ENCODE measurements at regions not wholly inside any gene's neighbourhood (a gene's known extent, or its start where the extent isn't known, plus 50 kb on each side); places are given as distances from the start of the nearest gene placed in this dataset.

DNA sequence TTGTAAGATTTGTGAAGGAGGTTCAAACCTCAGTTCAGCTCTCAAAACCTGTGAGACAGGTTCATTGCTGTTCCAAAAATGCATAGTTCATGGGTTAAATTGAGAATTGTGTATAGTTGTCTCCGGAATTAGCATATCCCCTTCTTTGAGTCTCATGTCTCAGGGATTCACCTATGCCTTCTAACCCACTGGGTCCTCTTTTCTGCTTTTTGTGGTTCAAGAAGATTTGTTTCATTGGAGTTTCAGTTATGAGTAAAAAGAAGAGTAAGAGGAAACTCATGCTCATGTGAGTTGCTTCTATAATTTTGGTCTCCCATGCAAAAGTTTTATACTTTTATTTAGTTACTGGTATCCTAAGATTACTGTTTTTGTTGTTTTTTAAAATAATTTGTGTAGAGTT is 1219.8 kb upstream of the ZEB2 start:
- H3K27ac ChIP-seq (ENCODE audit: low read depth, low read length), result no peak overlapping the region

DNA sequence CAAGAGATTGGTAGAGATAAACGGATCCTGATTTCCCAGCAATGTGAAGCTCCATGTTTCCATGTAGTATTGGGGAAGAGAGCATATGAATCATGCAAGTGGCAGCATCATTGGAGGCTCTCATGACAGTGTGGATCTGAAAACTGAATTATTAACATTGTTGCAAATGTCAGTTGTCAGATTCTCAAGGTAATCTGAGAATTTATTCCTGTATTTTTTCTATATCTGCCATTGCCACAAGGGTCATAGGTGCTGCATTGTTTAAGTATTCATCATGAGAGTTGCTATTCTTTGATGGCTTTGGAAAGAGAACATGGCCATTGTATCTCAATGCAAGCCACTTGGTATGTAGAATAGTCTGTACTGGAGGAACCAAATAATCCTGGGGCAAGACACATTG is 1217.0 kb upstream of the ZEB2 start:
- Histone ChIP-seq H3K27me3 (ENCODE audit: control insufficient read depth in 5 of 5, insufficient read depth in 4 of 5, low read length in 5 of 5) (no peaks in the 10 kb centered on the region), H3K9ac (ENCODE audit: low read length in 5 of 5) (no peak overlapping the region), H3K4me3 (ENCODE audit: low read depth in 1 of 5, low read length in 5 of 5) (no peak overlapping the region), H3K4me1 (ENCODE audit: control insufficient read depth in 5 of 5, insufficient read depth in 5 of 5, low read length in 5 of 5) (no peaks in the 10 kb centered on the region), H3K9me3 (ENCODE audit: control insufficient read depth in 5 of 5, low read length in 5 of 5) (no peaks in the 10 kb centered on the region), H3K27ac (ENCODE audit: low read depth, low read length) (no peak overlapping the region), H3K36me3 (ENCODE audit: control insufficient read depth in 5 of 5, insufficient read depth in 5 of 5, low read length in 5 of 5) (no peaks in the 10 kb centered on the region)

More for the DNA sequence above, 1219.8 kb upstream of the ZEB2 start:
- Histone ChIP-seq H3K4me3 (ENCODE audit: low read depth in 1 of 5, low read length in 5 of 5) (no peak overlapping the region), H3K4me1 (ENCODE audit: control insufficient read depth in 5 of 5, insufficient read depth in 5 of 5, low read length in 5 of 5) (no peaks in the 10 kb centered on the region), H3K36me3 (ENCODE audit: control insufficient read depth in 5 of 5, insufficient read depth in 5 of 5, low read length in 5 of 5) (no peaks in the 10 kb centered on the region), H3K9me3 (ENCODE audit: control insufficient read depth in 5 of 5, low read length in 5 of 5) (no peaks in the 10 kb centered on the region), H3K9ac (ENCODE audit: low read length in 5 of 5) (no peak overlapping the region), H3K27me3 (ENCODE audit: control insufficient read depth in 5 of 5, insufficient read depth in 4 of 5, low read length in 5 of 5) (no peaks in the 10 kb centered on the region)

DNA sequence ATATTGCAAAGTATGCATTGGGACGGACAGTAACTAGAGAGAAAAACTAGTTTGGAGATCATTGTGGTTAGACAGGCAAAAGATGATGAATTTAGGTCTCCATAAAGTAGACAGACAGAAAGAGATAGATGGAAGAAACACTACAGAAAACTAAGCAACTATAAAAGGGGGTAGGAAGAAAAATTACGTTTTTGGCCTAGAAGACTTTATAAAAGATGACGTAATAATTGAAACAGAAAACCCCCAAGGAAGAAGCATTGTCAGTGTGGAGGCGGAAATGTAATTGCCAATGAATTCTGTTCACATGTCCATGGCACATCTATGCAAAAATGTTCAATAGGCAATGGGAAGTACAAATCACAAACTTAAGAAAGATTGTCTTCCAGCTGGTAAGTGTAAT is 1211.5 kb upstream of the ZEB2 start:
- Histone ChIP-seq H3K36me3 (ENCODE audit: control insufficient read depth in 5 of 5, insufficient read depth in 5 of 5, low read length in 5 of 5) (no peaks in the 10 kb centered on the region), H3K4me1 (ENCODE audit: control insufficient read depth in 5 of 5, insufficient read depth in 5 of 5, low read length in 5 of 5) (no peaks in the 10 kb centered on the region), H3K4me3 (ENCODE audit: low read depth in 1 of 5, low read length in 5 of 5) (no peak overlapping the region), H3K9ac (ENCODE audit: low read length in 5 of 5) (no peak overlapping the region), H3K9me3 (ENCODE audit: control insufficient read depth in 5 of 5, low read length in 5 of 5) (no peaks in the 10 kb centered on the region), H3K27ac (ENCODE audit: low read depth, low read length) (no peak overlapping the region), H3K27me3 (ENCODE audit: control insufficient read depth in 5 of 5, insufficient read depth in 4 of 5, low read length in 5 of 5) (no peaks in the 10 kb centered on the region)

DNA sequence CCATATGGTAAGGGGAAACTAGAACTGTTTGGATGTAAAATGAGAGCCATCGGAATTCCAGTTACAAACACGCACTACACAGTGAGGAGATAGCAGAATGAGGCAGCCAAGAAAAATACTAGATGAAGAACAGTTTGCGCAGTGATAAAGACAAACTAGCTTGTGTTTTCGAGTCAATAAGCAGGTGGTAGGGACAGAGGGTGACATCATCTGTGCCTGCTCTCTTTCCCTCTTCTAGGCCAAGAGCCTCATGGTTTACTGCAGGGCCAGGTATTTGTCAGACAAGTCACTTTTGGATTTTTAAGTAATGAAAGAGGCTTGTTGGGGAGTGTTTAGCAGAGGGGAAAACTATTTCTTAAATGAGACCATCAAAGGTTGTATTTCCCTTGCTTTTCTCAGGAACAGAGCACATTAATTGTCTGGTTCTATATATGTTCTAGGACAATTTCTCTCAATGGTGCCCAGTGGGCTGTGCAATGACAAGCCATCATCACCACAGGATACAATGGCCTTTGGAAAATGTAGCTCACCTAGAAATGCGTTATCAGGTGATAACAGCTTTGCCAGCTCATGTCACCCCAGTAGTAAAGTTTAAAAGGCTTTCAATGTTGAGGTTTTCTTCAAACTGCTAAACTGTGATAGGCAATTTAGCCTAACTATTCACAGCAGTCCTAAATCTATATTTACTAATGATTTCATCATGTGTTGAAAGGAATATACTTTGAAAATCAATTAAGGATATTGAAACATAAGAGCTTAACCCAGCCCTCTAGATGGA is 1210.3 kb upstream of the ZEB2 start:
- Histone ChIP-seq H3K27me3 (ENCODE audit: control insufficient read depth in 5 of 5, insufficient read depth in 4 of 5, low read length in 5 of 5) (no peaks in the 10 kb centered on the region), H3K36me3 (ENCODE audit: control insufficient read depth in 5 of 5, insufficient read depth in 5 of 5, low read length in 5 of 5) (no peaks in the 10 kb centered on the region), H3K27ac (ENCODE audit: low read depth, low read length) (no peak overlapping the region), H3K4me1 (ENCODE audit: control insufficient read depth in 5 of 5, insufficient read depth in 5 of 5, low read length in 5 of 5) (no peaks in the 10 kb centered on the region), H3K9ac (ENCODE audit: low read length in 5 of 5) (no peak overlapping the region), H3K9me3 (ENCODE audit: control insufficient read depth in 5 of 5, low read length in 5 of 5) (no peaks in the 10 kb centered on the region), H3K4me3 (ENCODE audit: low read depth in 1 of 5, low read length in 5 of 5) (no peak overlapping the region)

DNA sequence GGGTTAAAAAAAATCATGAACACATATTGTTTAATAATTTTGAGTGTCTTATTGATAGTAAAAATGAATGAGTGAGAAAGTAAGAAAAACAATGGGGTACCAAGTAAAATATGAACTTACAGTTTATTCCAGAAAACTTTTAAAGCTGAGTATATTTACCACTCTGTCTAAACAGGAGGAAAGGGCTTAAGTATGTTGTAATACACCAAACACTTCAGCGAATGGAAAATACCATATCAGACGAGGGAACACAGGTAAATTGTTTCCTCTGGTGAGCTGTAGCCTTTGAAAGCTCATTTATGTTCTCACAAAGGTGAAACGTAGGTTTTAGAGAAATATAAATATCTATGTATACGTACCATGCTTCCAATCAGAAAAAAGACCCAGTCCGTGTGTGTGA is 1209.6 kb upstream of the ZEB2 start:
- Histone ChIP-seq H3K4me3 (ENCODE audit: low read depth in 1 of 5, low read length in 5 of 5) (no peak overlapping the region), H3K36me3 (ENCODE audit: control insufficient read depth in 5 of 5, insufficient read depth in 5 of 5, low read length in 5 of 5) (no peaks in the 10 kb centered on the region), H3K27me3 (ENCODE audit: control insufficient read depth in 5 of 5, insufficient read depth in 4 of 5, low read length in 5 of 5) (no peaks in the 10 kb centered on the region), H3K9ac (ENCODE audit: low read length in 5 of 5) (no peak overlapping the region), H3K27ac (ENCODE audit: low read depth, low read length) (no peak overlapping the region), H3K9me3 (ENCODE audit: control insufficient read depth in 5 of 5, low read length in 5 of 5) (no peaks in the 10 kb centered on the region), H3K4me1 (ENCODE audit: control insufficient read depth in 5 of 5, insufficient read depth in 5 of 5, low read length in 5 of 5) (no peaks in the 10 kb centered on the region)

DNA sequence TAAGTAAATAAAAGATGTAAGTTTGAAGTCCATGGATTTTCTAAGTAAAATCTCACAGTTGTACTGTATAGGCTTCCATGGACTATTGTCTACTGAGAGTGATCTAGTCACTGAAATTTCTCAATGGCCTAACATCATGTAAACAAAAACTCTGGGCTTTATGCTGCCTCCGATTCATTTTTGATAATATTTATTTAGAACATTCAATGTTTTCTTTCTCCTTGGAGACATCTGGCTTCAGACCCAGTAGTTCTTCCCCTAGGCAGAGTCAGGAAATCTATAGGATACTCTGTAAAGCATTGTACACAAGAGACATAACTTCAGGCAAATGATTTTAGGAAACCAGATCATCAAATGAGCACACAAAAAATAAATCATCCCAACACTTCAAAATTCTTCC is 1208.6 kb upstream of the ZEB2 start:
- no peaks in the 10 kb centered on the region for H3K27me3 ChIP-seq (ENCODE audit: control insufficient read depth in 5 of 5, insufficient read depth in 4 of 5, low read length in 5 of 5)
- H3K36me3 ChIP-seq (ENCODE audit: control insufficient read depth in 5 of 5, insufficient read depth in 5 of 5, low read length in 5 of 5), result no peaks in the 10 kb centered on the region
- H3K4me1 ChIP-seq (ENCODE audit: control insufficient read depth in 5 of 5, insufficient read depth in 5 of 5, low read length in 5 of 5), result no peaks in the 10 kb centered on the region
- no peak overlapping the region for H3K27ac ChIP-seq (ENCODE audit: low read depth, low read length)
- H3K4me3 ChIP-seq (ENCODE audit: low read depth in 1 of 5, low read length in 5 of 5), result no peak overlapping the region
- H3K9ac ChIP-seq (ENCODE audit: low read length in 5 of 5), result no peak overlapping the region
- no peaks in the 10 kb centered on the region for H3K9me3 ChIP-seq (ENCODE audit: control insufficient read depth in 5 of 5, low read length in 5 of 5)

DNA sequence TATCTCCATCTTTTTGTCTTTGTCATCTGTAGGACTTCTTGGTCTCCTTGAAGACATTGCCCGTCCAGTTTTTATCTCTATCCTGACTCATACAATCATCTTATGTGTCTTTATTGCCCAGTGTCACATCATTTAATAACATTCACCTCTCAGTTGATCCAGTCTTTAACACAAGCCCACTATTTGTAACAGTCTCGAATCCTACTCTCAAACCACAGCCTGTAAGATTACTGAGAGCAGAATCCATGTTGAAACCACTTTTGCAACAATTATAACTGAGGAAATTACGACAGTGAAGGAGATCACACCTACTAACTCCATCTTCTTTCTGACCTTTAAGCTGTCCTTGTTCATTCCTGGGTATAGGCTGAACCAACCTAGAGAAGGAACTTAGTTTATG is 1206.0 kb upstream of the ZEB2 start:
- H3K9ac ChIP-seq (ENCODE audit: low read length in 5 of 5), result no peak overlapping the region
- no peaks in the 10 kb centered on the region for H3K36me3 ChIP-seq (ENCODE audit: control insufficient read depth in 5 of 5, insufficient read depth in 5 of 5, low read length in 5 of 5)
- H3K27ac ChIP-seq (ENCODE audit: low read depth, low read length), result no peak overlapping the region
- no peaks in the 10 kb centered on the region for H3K4me1 ChIP-seq (ENCODE audit: control insufficient read depth in 5 of 5, insufficient read depth in 5 of 5, low read length in 5 of 5)
- no peak overlapping the region for H3K4me3 ChIP-seq (ENCODE audit: low read depth in 1 of 5, low read length in 5 of 5)
- no peaks in the 10 kb centered on the region for H3K27me3 ChIP-seq (ENCODE audit: control insufficient read depth in 5 of 5, insufficient read depth in 4 of 5, low read length in 5 of 5)
- H3K9me3 ChIP-seq (ENCODE audit: control insufficient read depth in 5 of 5, low read length in 5 of 5), result no peaks in the 10 kb centered on the region

DNA sequence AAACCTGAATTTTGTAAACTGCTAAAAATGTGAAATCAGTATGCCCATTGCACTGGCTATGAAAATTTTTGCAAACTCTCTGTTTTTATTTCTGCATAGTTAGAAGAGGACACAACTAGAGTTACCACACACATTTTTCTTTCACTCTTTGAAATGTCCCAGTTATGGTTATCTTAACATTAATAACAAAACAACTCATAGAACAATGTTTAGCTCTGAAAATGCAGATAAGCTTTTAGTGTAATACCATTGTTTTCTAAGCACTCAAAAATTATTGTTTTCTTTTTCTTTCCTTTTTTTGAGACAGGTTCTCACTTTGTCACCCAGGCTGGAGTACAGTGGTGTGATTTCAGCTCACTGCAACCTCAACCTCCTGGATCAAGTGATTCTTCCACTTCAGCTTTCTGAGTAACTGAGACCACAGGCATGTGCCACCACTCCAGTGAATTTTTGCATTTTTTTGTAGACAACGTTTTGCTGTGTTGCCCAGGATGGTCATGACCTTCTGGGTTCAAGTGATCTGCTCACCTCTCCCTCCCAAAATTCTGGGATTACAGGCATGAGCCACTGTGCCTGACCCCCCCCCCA is 1204.5 kb upstream of the ZEB2 start:
- Histone ChIP-seq H3K36me3 (ENCODE audit: control insufficient read depth in 5 of 5, insufficient read depth in 5 of 5, low read length in 5 of 5) (no peaks in the 10 kb centered on the region), H3K9me3 (ENCODE audit: control insufficient read depth in 5 of 5, low read length in 5 of 5) (no peaks in the 10 kb centered on the region), H3K4me1 (ENCODE audit: control insufficient read depth in 5 of 5, insufficient read depth in 5 of 5, low read length in 5 of 5) (no peaks in the 10 kb centered on the region), H3K9ac (ENCODE audit: low read length in 5 of 5) (no peak overlapping the region), H3K27ac (ENCODE audit: low read depth, low read length) (no peak overlapping the region), H3K27me3 (ENCODE audit: control insufficient read depth in 5 of 5, insufficient read depth in 4 of 5, low read length in 5 of 5) (no peaks in the 10 kb centered on the region), H3K4me3 (ENCODE audit: low read depth in 1 of 5, low read length in 5 of 5) (no peak overlapping the region)

DNA sequence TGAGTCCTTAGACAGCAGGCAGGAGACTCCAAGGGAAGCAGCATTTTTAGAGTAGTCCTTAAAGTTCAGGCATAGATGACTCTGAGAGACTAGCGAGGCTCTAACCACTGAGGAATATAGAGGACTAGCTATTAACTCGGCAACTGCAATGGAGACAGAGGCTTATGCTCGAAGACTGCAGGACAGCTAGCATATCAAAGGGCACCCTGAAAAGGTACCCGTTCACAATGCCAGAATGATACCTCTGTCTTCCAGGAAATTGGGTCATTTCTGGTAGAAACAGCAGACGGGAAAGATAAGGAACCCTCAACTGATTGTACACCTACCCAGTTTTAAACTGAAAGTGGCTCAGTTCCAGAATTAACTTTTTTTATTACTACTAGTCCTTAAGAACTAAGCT is 1204.0 kb upstream of the ZEB2 start:
- Histone ChIP-seq H3K27me3 (ENCODE audit: control insufficient read depth in 5 of 5, insufficient read depth in 4 of 5, low read length in 5 of 5) (no peaks in the 10 kb centered on the region), H3K36me3 (ENCODE audit: control insufficient read depth in 5 of 5, insufficient read depth in 5 of 5, low read length in 5 of 5) (no peaks in the 10 kb centered on the region), H3K4me1 (ENCODE audit: control insufficient read depth in 5 of 5, insufficient read depth in 5 of 5, low read length in 5 of 5) (no peaks in the 10 kb centered on the region), H3K4me3 (ENCODE audit: low read depth in 1 of 5, low read length in 5 of 5) (no peak overlapping the region), H3K27ac (ENCODE audit: low read depth, low read length) (no peak overlapping the region), H3K9me3 (ENCODE audit: control insufficient read depth in 5 of 5, low read length in 5 of 5) (no peaks in the 10 kb centered on the region), H3K9ac (ENCODE audit: low read length in 5 of 5) (no peak overlapping the region)

DNA sequence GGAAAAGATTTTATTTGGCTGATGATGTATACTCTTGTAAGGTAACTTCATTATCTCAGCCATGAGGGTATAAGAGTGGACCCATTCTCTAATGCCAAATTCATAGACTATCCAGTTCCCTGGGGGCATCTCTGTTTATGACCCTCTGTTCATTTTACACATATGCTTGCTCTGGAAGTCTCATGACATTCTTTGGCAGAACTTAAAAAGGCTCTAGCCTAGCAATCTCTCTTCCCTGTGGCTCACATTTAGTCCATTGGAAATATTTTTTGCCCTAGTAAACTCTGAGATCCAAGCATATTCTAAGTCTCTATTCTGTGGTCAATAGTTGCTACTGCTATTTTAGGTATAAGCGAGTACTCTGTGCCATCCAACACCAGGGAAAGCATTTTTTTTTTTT is 1201.8 kb upstream of the ZEB2 start:
- Histone ChIP-seq H3K4me1 (ENCODE audit: control insufficient read depth in 5 of 5, insufficient read depth in 5 of 5, low read length in 5 of 5) (no peaks in the 10 kb centered on the region), H3K9me3 (ENCODE audit: control insufficient read depth in 5 of 5, low read length in 5 of 5) (no peaks in the 10 kb centered on the region), H3K27ac (ENCODE audit: low read depth, low read length) (no peak overlapping the region), H3K36me3 (ENCODE audit: control insufficient read depth in 5 of 5, insufficient read depth in 5 of 5, low read length in 5 of 5) (no peaks in the 10 kb centered on the region), H3K9ac (ENCODE audit: low read length in 5 of 5) (no peak overlapping the region), H3K27me3 (ENCODE audit: control insufficient read depth in 5 of 5, insufficient read depth in 4 of 5, low read length in 5 of 5) (no peaks in the 10 kb centered on the region), H3K4me3 (ENCODE audit: low read depth in 1 of 5, low read length in 5 of 5) (no peak overlapping the region)
